ENCODE measurements at regions not wholly inside any gene's neighbourhood (a gene's known extent, or its start where the extent isn't known, plus 50 kb on each side); places are given as distances from the start of the nearest gene placed in this dataset.
"Not testable (repeated sequence)": the region's sequence is repeated elsewhere in the genome, so short reads cannot be mapped to it uniquely, and the experiment has no call there.

- no peak overlapping the region for H3K4me3 ChIP-seq (ENCODE audit: low read length)
- no peak for DNase-seq (ENCODE audit: low read depth)
- no peak for TF ChIP-seq CTCF (IDR thresholded peaks at IDR 0.05; ENCODE audit: insufficient read depth, low read depth, low read length, missing control alignments)
Observed at GRCh38 chr12:78269620-78270019, 438.9 kb downstream of the NAV3 start.

- no peak for TF ChIP-seq CTCF (IDR thresholded peaks at IDR 0.05; ENCODE audit: insufficient read depth, low read depth, low read length, missing control alignments)
- DNase-seq (ENCODE audit: low read depth), result peak; percentile 39
- no peak overlapping the region for H3K4me3 ChIP-seq (ENCODE audit: low read length)
Observed at GRCh38 chr12:78271546-78271945, 440.9 kb downstream of the NAV3 start.

- no peak for TF ChIP-seq CTCF (IDR thresholded peaks at IDR 0.05; ENCODE audit: insufficient read depth, low read depth, low read length, missing control alignments)
Observed at GRCh38 chr12:78275886-78276285, 445.2 kb downstream of the NAV3 start.

GRCh38 chr12:78278706-78279190 lies 448.1 kb downstream of the NAV3 start:
- no peak for DNase-seq (ENCODE audit: low read depth)
- TF ChIP-seq CTCF (IDR thresholded peaks at IDR 0.05; ENCODE audit: insufficient read depth, low read depth, low read length, missing control alignments), result no peak
- no peak overlapping the region for H3K4me3 ChIP-seq (ENCODE audit: low read length)

More at GRCh38 chr12:78275886-78276285, 445.2 kb downstream of the NAV3 start:
- no peak overlapping the region for H3K4me3 ChIP-seq (ENCODE audit: low read length)
- DNase-seq (ENCODE audit: low read depth), result no peak

GRCh38 chr12:78279567-78279966 lies 448.9 kb downstream of the NAV3 start:
- H3K4me3 ChIP-seq (ENCODE audit: low read length), result no peak overlapping the region
- no peak for TF ChIP-seq CTCF (IDR thresholded peaks at IDR 0.05; ENCODE audit: insufficient read depth, low read depth, low read length, missing control alignments)
- DNase-seq (ENCODE audit: low read depth), result no peak

GRCh38 chr12:78281102-78281501 lies 450.4 kb downstream of the NAV3 start:
- H3K4me3 ChIP-seq (ENCODE audit: low read length); DNase-seq (ENCODE audit: low read depth): not testable (repeated sequence)

- no peak for DNase-seq (ENCODE audit: low read depth)
- no peak for TF ChIP-seq CTCF (IDR thresholded peaks at IDR 0.05; ENCODE audit: insufficient read depth, low read depth, low read length, missing control alignments)
Observed at GRCh38 chr12:78284417-78284816, 453.7 kb downstream of the NAV3 start.

More at GRCh38 chr12:78284417-78284816, 453.7 kb downstream of the NAV3 start:
- H3K4me3 ChIP-seq (ENCODE audit: low read length), result no peak overlapping the region

All from epithelial cell of esophagus (primary cell).